IMR-90 (cell line): ENCODE measurements at regions not wholly inside any gene's neighbourhood (a gene's known extent, or its start where the extent isn't known, plus 50 kb on each side); places are given as distances from the start of the nearest gene placed in this dataset.

ENCODE experiments used
- CEBPB ChIP-seq: IDR thresholded peaks from 2 replicates; pipeline ENCODE4 v1.6.1; 2012; ENCODE audit warnings: low read depth, low read length, improper control_type of control experiment
- FOS ChIP-seq: fragments of 150-350 bp; IDR thresholded peaks from 2 replicates; pipeline ENCODE4 v1.6.1; 2016; ENCODE audit warnings: low read depth, low read length
- MXI1 ChIP-seq: IDR thresholded peaks from 2 replicates; pipeline ENCODE4 v1.6.1; 2012; ENCODE audit warnings: low read depth, mild to moderate bottlenecking, low read length, moderate library complexity, borderline replicate concordance
- POLR2A ChIP-seq: IDR thresholded peaks from 2 replicates; pipeline ENCODE4 v1.6.1; 2012; ENCODE audit warnings: mild to moderate bottlenecking, low read depth, low read length
- SMC3 ChIP-seq: fragments of 150-350 bp; IDR thresholded peaks from 2 replicates; pipeline ENCODE4 v1.6.1; 2016; ENCODE audit warnings: low read depth, mild to moderate bottlenecking, antibody characterized with exemption, low read length, moderate library complexity
- TF ChIP-seq, protein P1 (sequence below): conservative IDR thresholded peaks from 2 replicates; pipeline ENCODE4 v1.5.1; 2012; ENCODE audit warnings: mild to moderate bottlenecking, low read depth, low read length, improper control_type of control experiment

DNA sequence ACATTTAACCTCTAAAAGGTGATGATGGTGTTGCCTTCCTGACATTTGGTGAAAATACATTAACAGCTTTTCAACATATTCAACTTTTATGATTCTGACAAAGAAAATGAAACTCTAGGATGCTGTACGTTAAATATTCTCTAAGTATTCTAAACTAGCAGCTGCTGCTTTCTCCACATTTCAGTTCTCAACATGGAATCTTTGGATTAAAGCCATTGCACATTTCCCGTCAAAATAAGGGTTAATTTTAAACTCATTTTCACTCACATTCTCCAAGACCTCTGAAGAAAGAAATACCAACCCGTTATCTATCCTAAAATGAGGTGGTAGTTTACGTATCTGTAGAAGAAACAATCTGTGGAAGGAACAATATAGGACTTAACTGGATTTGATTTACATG is 655.7 kb upstream of the ARPP21 start:
- TF ChIP-seq, protein P1, sequence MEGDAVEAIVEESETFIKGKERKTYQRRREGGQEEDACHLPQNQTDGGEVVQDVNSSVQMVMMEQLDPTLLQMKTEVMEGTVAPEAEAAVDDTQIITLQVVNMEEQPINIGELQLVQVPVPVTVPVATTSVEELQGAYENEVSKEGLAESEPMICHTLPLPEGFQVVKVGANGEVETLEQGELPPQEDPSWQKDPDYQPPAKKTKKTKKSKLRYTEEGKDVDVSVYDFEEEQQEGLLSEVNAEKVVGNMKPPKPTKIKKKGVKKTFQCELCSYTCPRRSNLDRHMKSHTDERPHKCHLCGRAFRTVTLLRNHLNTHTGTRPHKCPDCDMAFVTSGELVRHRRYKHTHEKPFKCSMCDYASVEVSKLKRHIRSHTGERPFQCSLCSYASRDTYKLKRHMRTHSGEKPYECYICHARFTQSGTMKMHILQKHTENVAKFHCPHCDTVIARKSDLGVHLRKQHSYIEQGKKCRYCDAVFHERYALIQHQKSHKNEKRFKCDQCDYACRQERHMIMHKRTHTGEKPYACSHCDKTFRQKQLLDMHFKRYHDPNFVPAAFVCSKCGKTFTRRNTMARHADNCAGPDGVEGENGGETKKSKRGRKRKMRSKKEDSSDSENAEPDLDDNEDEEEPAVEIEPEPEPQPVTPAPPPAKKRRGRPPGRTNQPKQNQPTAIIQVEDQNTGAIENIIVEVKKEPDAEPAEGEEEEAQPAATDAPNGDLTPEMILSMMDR = no peak
- TF ChIP-seq SMC3 = no peak
- TF ChIP-seq POLR2A = no peak
- no peak for TF ChIP-seq FOS
- no peak for TF ChIP-seq MXI1
- no peak for TF ChIP-seq CEBPB
